DND-41 (cell line): ENCODE measurements at regions not wholly inside any gene's neighbourhood (a gene's known extent, or its start where the extent isn't known, plus 50 kb on each side); places are given as distances from the start of the nearest gene placed in this dataset.
"Not testable (repeated sequence)": the region's sequence is repeated elsewhere in the genome, so short reads cannot be mapped to it uniquely, and the experiment has no call there.

Experiments
- ATAC-seq: fragments of 200-7000 bp; cut with Tn5 transposase; 3 replicates; pipeline ENCODE4 v1.9.1; 2021; ENCODE audit warnings: low read depth; ENCODE audit not compliant: insufficient read depth
- DNase-seq: peaks from one replicate; pipeline ENCODE4 v3.0.0-alpha.2; 2020
- H2AFZ ChIP-seq: 2 replicates; pipeline ENCODE4 v1.6.0; 2012; ENCODE audit warnings: low read depth, low read length
- H3K27ac ChIP-seq: 2 replicates; pipeline ENCODE4 v1.5.1; 2012; ENCODE audit warnings: low read length, inconsistent platforms
- H3K27me3 ChIP-seq: fragments of 200-600 bp; sonication (generic); 2 replicates; pipeline ENCODE4 v1.6.0; 2012; ENCODE audit warnings: low read length, mild to moderate bottlenecking, inconsistent platforms; ENCODE audit not compliant: insufficient read depth, poor library complexity
- H3K36me3 ChIP-seq: 2 replicates; pipeline ENCODE4 v1.5.1; 2012; ENCODE audit warnings: low read length, inconsistent platforms; ENCODE audit not compliant: insufficient read depth
- H3K4me1 ChIP-seq: 2 replicates; pipeline ENCODE4 v1.5.1; 2012; ENCODE audit warnings: mild to moderate bottlenecking, low read length; ENCODE audit not compliant: insufficient read depth
- H3K4me2 ChIP-seq: 2 replicates; pipeline ENCODE4 v1.6.0; 2012; ENCODE audit warnings: mild to moderate bottlenecking, moderate library complexity, low read length, inconsistent platforms; ENCODE audit not compliant: insufficient read depth
- H3K4me3 ChIP-seq, 2 experiments: fragments of 200-600 bp in 1 of 2; shearing (Covaris generic) in 1 of 2; 2 replicates each; pipeline ENCODE4 v1.5.1; 2012 to 2016; ENCODE audit warnings: inconsistent platforms in 2 of 2, low read length in 2 of 2, mild to moderate bottlenecking in 2 of 2, low read depth in 1 of 2, moderate library complexity in 1 of 2
- H3K79me2 ChIP-seq: 2 replicates; pipeline ENCODE4 v1.6.0; 2012; ENCODE audit warnings: low read length, inconsistent platforms; ENCODE audit not compliant: insufficient read depth
- H3K9ac ChIP-seq: 2 replicates; pipeline ENCODE4 v1.6.0; 2012; ENCODE audit warnings: low read depth, mild to moderate bottlenecking, inconsistent platforms, low read length, moderate library complexity
- H3K9me3 ChIP-seq: 2 replicates; pipeline ENCODE4 v1.5.1; 2012; ENCODE audit warnings: low read length, moderate library complexity, mild to moderate bottlenecking, inconsistent platforms; ENCODE audit not compliant: insufficient read depth, severe bottlenecking
- H4K20me1 ChIP-seq: 2 replicates; pipeline ENCODE4 v1.6.0; 2012; ENCODE audit warnings: low read length; ENCODE audit not compliant: insufficient read depth
- CTCF ChIP-seq: IDR thresholded peaks from 2 replicates; pipeline ENCODE4 v1.5.1; 2012; ENCODE audit warnings: borderline replicate concordance, low read length, moderate library complexity, mild to moderate bottlenecking; ENCODE audit not compliant: poor library complexity, severe bottlenecking; ENCODE audit errors: extremely low read depth
- EZH2 ChIP-seq: IDR thresholded peaks from 3 replicates; pipeline ENCODE4 v1.6.1; 2012; ENCODE audit warnings: borderline replicate concordance, low read depth, mild to moderate bottlenecking, moderate library complexity, low read length, inconsistent platforms; ENCODE audit not compliant: severe bottlenecking

DNA sequence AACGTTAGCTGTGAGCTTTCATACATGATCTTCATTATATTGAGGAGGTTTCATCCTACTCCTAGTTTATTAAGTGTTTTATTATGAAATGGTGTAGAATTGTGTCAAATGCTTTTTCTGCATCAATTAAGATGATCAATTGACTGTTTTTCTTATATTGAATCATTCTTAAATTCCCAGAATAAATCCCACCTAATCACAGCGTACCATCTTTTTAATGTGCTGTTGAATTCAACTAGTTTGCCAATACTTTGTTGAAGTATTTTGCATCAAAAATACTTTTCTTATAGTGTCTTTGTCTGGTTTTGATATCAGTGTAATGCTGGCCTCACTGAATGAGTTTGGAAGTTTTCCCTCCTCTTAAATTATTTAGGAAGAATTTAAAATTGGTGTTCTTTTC, 138.6 kb upstream of the SGCG start:
- no peaks in the 10 kb centered on the region for H3K36me3 ChIP-seq
- TF ChIP-seq EZH2 (no peak), CTCF (no peak)
- no peak overlapping the region for H3K4me2 ChIP-seq
- no peaks in the 10 kb centered on the region for H3K4me1 ChIP-seq
- no peaks in the 10 kb centered on the region for H3K79me2 ChIP-seq
- H3K4me3 ChIP-seq = no peak overlapping the region
- ATAC-seq (no peak), DNase-seq (no peak)
- no peak overlapping the region for H2AFZ ChIP-seq
- H3K27ac ChIP-seq = no peak overlapping the region
- H4K20me1 ChIP-seq = no peaks in the 10 kb centered on the region
- H3K27me3 ChIP-seq = no peaks in the 10 kb centered on the region
- H3K9me3 ChIP-seq = no peaks in the 10 kb centered on the region
- no peak overlapping the region for H3K9ac ChIP-seq

DNA sequence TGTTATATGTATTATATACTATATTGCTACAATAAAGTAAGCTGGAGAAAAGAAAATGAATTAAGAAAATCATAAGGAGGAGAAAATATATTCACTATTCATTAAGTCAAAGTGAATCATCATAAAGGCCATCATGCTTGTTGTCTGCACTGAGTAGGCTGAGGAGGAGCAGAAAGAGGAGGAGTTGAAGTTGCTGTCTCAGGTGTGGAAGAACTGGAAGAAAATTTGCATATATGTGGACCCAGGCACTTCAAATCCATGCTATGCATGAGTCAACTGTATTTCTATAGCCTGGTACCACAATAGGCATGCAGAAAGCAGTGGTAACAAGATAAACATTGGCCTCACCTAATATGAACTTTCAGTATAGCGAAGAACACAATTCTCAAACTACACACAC, 135.9 kb upstream of the SGCG start:
- Histone ChIP-seq H3K27ac (no peak overlapping the region), H3K9me3 (no peaks in the 10 kb centered on the region), H3K4me2 (no peak overlapping the region), H3K9ac (no peak overlapping the region), H3K4me3 (no peak overlapping the region), H3K36me3 (no peaks in the 10 kb centered on the region), H3K27me3 (no peaks in the 10 kb centered on the region), H2AFZ (no peak overlapping the region), H3K4me1 (no peaks in the 10 kb centered on the region), H4K20me1 (no peaks in the 10 kb centered on the region), H3K79me2 (no peaks in the 10 kb centered on the region)
- ATAC-seq (no peak), DNase-seq (no peak)
- TF ChIP-seq CTCF (no peak), EZH2 (no peak)

DNA sequence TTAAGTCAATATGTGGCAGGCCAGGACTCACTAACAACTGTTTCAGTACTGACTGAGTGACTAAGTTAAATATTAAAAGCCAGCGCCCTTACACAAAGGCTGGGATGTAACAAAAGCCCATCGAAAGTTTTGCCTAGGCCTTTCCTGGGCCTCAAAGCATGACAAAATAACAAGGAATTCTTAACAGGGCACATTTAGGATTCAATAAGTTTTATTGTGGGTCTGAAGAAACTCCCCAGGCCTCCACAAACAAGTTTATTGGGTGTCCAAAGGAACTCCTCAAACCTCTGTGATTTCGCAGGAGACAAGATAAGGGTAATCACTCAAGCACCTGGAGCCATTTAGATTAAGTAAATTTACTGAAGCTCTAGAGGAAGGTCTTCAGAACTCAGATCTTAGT, 130.7 kb upstream of the SGCG start:
- Histone ChIP-seq H3K27ac (no peak overlapping the region), H3K9ac (no peak overlapping the region), H4K20me1 (no peaks in the 10 kb centered on the region), H3K4me2 (no peak overlapping the region), H3K27me3 (no peaks in the 10 kb centered on the region), H3K4me3 (no peak overlapping the region), H2AFZ (no peak overlapping the region), H3K79me2 (no peaks in the 10 kb centered on the region), H3K9me3 (no peaks in the 10 kb centered on the region), H3K36me3 (no peaks in the 10 kb centered on the region), H3K4me1 (no peaks in the 10 kb centered on the region)
- TF ChIP-seq CTCF (no peak), EZH2 (no peak)
- ATAC-seq (no peak), DNase-seq (no peak)

- not testable (repeated sequence) for H3K4me3 ChIP-seq, H3K9ac ChIP-seq, DNase-seq, H2AFZ ChIP-seq, H3K36me3 ChIP-seq, H3K27me3 ChIP-seq, H4K20me1 ChIP-seq, H3K4me1 ChIP-seq, H3K4me2 ChIP-seq, ATAC-seq, H3K79me2 ChIP-seq, H3K27ac ChIP-seq, H3K9me3 ChIP-seq
Measured at GRCh38 chr13:23053711-23054110, 127.1 kb upstream of the SGCG start.
